OCI-LY3 (cell line): ENCODE measurements at regions not wholly inside any gene's neighbourhood (a gene's known extent, or its start where the extent isn't known, plus 50 kb on each side); places are given as distances from the start of the nearest gene placed in this dataset.

Experiments
- H2AFZ ChIP-seq: fragments of 200-600, 300-600 bp; shearing (Covaris generic); 2 replicates; pipeline ENCODE4 v1.6.0; 2014; ENCODE audit warnings: antibody characterized with exemption, low read depth, low read length
- H3K27ac ChIP-seq: fragments of 200-600, 300-600 bp; sonication (generic); 2 replicates; pipeline ENCODE4 v1.5.1; 2014; ENCODE audit warnings: mild to moderate bottlenecking, low read length, moderate library complexity, mixed read lengths
- H3K27me3 ChIP-seq: fragments of 200-600, 300-600 bp; sonication (generic); 2 replicates; pipeline ENCODE4 v1.6.1; 2014; ENCODE audit warnings: low read depth, low read length, mixed read lengths
- H3K36me3 ChIP-seq: fragments of 200-600, 300-600 bp; sonication (generic); replicated peaks from 2 replicates; pipeline ENCODE3; 2014; ENCODE audit warnings: low read depth, low read length, mixed read lengths
- H3K4me1 ChIP-seq: fragments of 300-600, 200-600 bp; sonication (generic); 2 replicates; pipeline ENCODE4 v1.6.1; 2014; ENCODE audit warnings: low read length, mixed read lengths
- H3K4me2 ChIP-seq: fragments of 200-600, 300-600 bp; sonication (generic); 2 replicates; pipeline ENCODE4 v1.6.1; 2014; ENCODE audit warnings: low read length, mixed read lengths
- H3K4me3 ChIP-seq: fragments of 300-600, 200-600 bp; sonication (generic); 2 replicates; pipeline ENCODE4 v1.5.1; 2014; ENCODE audit warnings: antibody characterized with exemption, mild to moderate bottlenecking, low read length, moderate library complexity
- H3K79me2 ChIP-seq: fragments of 300-600, 200-600 bp; shearing (Covaris generic); 2 replicates; pipeline ENCODE4 v1.6.1; 2014; ENCODE audit warnings: mild to moderate bottlenecking, low read length, mixed read lengths
- H3K9ac ChIP-seq: fragments of 300-600, 200-600 bp; shearing (Covaris generic); 2 replicates; pipeline ENCODE4 v1.6.0; 2014; ENCODE audit warnings: mild to moderate bottlenecking, low read length, moderate library complexity
- H3K9me3 ChIP-seq: fragments of 200-600, 300-600 bp; shearing (Covaris generic); 2 replicates; pipeline ENCODE4 v1.6.1; 2014; ENCODE audit warnings: low read length, mixed read lengths; ENCODE audit not compliant: insufficient read depth
- H4K20me1 ChIP-seq: fragments of 200-600, 300-600 bp; sonication (generic); 2 replicates; pipeline ENCODE4 v1.6.1; 2016; ENCODE audit warnings: low read length, mixed read lengths; ENCODE audit not compliant: insufficient read depth
- CTCF ChIP-seq: fragments of 200-600, 300-600 bp; sonication (generic); IDR thresholded peaks from 2 replicates; pipeline ENCODE4 v1.5.1; 2014; ENCODE audit warnings: antibody characterized with exemption, low read length, low read depth
- EZH2phosphoT487 ChIP-seq: fragments of 200-600 bp; shearing (Covaris generic); IDR thresholded peaks from 2 replicates; pipeline ENCODE4 v1.6.1; 2018; ENCODE audit warnings: antibody characterized with exemption, mixed run types, low read depth

DNA sequence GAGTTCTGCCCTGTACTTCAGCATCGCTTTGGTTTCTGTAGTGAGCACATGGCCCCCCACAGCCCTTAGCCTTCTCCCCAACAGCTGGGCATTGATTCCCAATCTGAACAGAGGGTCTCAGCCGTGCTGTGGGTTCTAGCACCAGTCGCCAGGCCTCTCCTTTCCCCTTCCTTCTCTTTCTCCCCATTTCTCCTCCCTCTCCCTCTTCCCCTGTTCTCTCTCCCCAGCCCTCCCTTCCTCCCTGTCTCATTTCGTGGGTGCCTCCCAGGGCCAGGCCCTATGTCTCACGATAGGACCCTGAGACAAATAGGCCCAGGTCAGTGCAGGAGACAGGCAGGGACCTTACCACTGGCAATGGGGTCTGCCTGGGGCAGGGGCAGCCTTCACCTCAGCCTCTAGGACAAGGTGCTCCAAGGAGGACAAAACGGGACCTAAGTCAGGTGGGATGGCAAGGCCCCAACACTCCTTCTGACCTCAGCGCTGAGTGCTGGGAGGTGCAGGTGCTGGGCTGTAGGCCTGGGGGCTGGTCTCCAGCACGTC lies 143.4 kb upstream of the GPC1 start:
- Histone ChIP-seq H2AFZ (no peak overlapping the region), H3K4me1 (no peaks in the 10 kb centered on the region), H3K4me2 (no peak overlapping the region), H3K9ac (no peak overlapping the region), H3K27ac (no peak overlapping the region), H4K20me1 (no peaks in the 10 kb centered on the region), H3K36me3 (no peaks in the 10 kb centered on the region), H3K27me3 (no peaks in the 10 kb centered on the region), H3K9me3 (no peaks in the 10 kb centered on the region), H3K4me3 (no peak overlapping the region), H3K79me2 (no peaks in the 10 kb centered on the region)
- no peak for TF ChIP-seq CTCF
- TF ChIP-seq EZH2phosphoT487: no peak

GRCh38 chr2:240292619-240293525 lies 142.6 kb upstream of the GPC1 start:
- Histone ChIP-seq H3K27ac (no peak overlapping the region), H3K4me1 (no peaks in the 10 kb centered on the region), H3K79me2 (no peaks in the 10 kb centered on the region), H3K9ac (no peak overlapping the region), H3K4me2 (no peak overlapping the region), H4K20me1 (no peaks in the 10 kb centered on the region), H3K4me3 (no peak overlapping the region), H3K36me3 (no peaks in the 10 kb centered on the region), H2AFZ (no peak overlapping the region), H3K9me3 (no peaks in the 10 kb centered on the region), H3K27me3 (no peaks in the 10 kb centered on the region)
- TF ChIP-seq EZH2phosphoT487: no peak
- TF ChIP-seq CTCF: no peak

DNA sequence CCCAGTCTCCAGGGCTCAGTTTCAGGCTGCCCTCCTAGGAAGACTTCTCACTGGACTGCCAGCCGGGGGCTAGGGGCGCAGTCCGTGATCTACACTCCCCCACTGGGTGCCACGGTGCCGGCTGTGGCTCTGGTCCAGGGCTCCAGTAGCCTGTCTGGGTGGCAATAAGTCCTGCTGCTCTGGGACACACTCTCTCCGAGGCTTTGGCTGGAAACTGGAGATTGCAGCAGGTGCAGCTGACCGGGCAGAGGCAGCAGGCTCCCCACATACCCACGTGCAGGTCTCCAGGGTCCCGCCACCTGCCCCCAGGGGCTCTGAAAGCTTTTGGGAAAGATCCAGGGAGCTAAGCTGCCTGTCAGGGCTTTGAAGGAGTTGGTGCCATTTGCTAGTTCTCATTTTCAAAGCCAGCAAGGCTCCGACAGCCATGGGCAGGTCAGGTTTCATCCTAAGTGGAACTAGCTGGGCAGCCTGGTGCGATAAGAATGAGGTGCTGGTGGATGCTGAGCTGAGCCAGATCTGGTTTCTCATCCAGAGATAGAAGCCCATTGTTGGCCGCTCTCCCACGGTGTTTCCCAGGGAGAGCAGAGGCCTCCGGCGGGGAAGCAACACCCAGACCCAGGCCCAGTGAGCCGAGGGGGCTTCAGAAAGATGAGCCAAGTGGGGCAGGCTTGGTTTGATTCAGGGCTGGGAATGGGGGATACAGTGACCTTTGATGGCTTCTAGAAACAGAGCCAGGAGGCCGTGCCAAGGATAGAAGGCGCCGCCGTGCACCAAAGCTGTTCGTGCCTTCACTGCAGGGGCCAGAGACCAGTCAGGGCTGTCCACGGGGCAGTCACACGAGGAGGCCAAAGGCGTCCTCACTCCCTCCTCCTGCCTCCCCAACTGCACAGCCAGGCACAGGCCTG lies 141.7 kb upstream of the GPC1 start:
- H3K9me3 ChIP-seq: no peaks in the 10 kb centered on the region
- no peak overlapping the region for H3K27ac ChIP-seq
- H2AFZ ChIP-seq: no peak overlapping the region
- no peak overlapping the region for H3K4me3 ChIP-seq
- H3K79me2 ChIP-seq: no peaks in the 10 kb centered on the region
- no peaks in the 10 kb centered on the region for H3K4me1 ChIP-seq
- no peaks in the 10 kb centered on the region for H4K20me1 ChIP-seq
- H3K36me3 ChIP-seq: no peaks in the 10 kb centered on the region
- H3K27me3 ChIP-seq: no peaks in the 10 kb centered on the region
- TF ChIP-seq CTCF: no peak
- TF ChIP-seq EZH2phosphoT487: no peak
- no peak overlapping the region for H3K4me2 ChIP-seq
- no peak overlapping the region for H3K9ac ChIP-seq

- H3K79me2 ChIP-seq: no peaks in the 10 kb centered on the region
- H3K9me3 ChIP-seq: no peaks in the 10 kb centered on the region
- no peak overlapping the region for H2AFZ ChIP-seq
- H3K36me3 ChIP-seq: no peaks in the 10 kb centered on the region
- H3K4me2 ChIP-seq: no peak overlapping the region
- TF ChIP-seq CTCF (no peak), EZH2phosphoT487 (no peak)
- no peaks in the 10 kb centered on the region for H3K4me1 ChIP-seq
- H3K27ac ChIP-seq: no peak overlapping the region
- no peak overlapping the region for H3K4me3 ChIP-seq
- H3K27me3 ChIP-seq: no peaks in the 10 kb centered on the region
- H4K20me1 ChIP-seq: no peaks in the 10 kb centered on the region
- no peak overlapping the region for H3K9ac ChIP-seq
These were observed 140.9 kb upstream of the GPC1 start for GRCh38 chr2:240294514-240294913.
